ENCODE measurements at regions not wholly inside any gene's neighbourhood (a gene's known extent, or its start where the extent isn't known, plus 50 kb on each side); places are given as distances from the start of the nearest gene placed in this dataset.

DNA sequence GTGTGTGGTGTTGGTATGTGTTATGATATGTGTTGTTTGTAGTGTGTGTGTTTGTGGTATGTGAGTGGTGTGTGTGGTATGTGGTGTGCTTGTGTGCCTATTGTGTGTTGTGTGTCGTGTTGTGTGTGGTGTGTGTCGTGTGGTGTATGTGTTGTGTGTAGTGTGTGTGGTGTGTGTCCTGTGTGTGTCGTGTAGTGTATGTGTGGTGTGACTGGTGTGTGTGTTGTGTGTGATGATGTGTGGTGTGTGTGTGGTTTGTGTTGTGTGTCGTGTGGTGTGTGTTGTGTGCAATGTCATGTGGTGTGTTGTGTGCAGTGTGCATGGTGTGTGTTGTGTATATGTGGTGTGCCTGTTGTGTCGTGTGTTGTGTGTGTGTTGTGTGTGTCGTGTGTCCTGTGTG is 144.6 kb downstream of the DNAJB6 start:
- DNase-seq (ENCODE audit: extremely low spot score, insufficient read length, low read depth), result no peak
- peak; percentile 31 for FAIRE-seq

DNA sequence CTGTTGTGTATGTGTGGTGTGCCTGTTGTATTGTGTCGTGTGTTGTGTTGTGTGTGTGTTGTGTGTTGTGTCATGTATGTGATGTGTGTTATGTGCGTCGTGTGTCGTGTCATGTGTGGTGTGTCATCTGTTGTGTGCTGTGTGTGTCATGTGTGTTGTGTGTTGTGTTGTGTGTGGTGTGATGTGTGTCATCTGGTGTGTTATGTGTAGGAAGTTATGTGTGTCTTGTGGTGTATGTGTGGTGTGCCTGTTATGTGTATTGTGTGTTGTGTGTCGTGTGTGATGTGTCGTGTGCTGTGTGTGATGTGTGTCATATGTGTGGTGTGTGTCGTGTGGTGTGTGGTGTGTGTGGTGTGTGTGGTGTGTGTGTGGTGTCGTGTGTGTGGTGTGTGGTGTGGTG is 145.2 kb downstream of the DNAJB6 start:
- no peak for DNase-seq (ENCODE audit: extremely low spot score, insufficient read length, low read depth)
- FAIRE-seq, result peak; percentile 36

DNA sequence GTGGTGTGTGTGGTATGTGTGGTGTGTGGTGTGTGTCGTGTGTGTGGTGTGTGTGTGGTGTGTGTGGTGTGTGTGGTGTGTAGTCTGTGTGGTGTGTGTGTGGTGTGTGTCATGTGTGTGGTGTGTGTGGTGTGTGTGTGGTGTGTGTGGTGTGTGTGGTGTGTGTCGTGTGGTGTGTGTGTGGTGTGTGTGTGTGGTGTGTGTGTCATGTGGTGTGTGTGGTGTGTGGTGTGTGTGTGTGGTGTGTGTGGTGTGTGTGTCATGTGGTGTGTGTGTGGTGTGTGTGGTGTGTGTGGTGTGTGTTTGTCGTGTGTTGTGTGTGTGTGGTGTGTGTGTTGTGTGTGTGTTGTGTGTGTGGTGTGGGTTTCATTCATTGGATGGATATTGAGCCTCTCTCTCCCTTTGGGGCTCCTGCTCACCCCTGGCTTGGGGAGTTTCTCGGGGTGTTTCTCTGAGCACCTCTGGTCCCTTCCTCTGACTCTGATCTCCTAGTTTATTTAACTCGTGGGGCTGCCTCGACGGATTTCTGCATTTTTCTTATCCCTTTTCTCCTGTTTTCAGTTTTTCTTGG is 145.8 kb downstream of the DNAJB6 start:
- DNase-seq (ENCODE audit: extremely low spot score, insufficient read length, low read depth), result no peak
- FAIRE-seq, result no peak

DNA sequence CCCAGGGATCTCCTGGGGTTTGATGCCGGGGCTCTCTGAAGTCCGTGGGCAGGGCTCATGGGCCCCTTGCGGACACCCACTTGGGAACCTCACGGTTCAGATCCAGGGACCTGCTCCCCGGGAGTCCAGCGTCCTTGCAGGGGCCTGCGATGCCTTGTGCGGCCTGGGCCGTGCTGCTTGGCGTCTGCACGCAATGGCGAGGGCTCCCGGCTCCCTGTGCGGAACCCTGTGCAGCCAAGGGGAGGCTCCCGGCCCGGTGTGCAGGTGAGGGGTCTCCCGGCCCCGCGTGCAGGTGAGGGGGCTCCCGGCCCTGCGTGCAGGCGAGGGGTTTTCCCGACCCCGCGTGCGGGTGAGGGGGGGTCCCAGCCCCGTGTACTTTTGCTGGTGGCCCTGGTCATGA is 146.7 kb downstream of the DNAJB6 start:
- DNase-seq (ENCODE audit: extremely low spot score, insufficient read length, low read depth) (no peak), FAIRE-seq (no peak)

DNA sequence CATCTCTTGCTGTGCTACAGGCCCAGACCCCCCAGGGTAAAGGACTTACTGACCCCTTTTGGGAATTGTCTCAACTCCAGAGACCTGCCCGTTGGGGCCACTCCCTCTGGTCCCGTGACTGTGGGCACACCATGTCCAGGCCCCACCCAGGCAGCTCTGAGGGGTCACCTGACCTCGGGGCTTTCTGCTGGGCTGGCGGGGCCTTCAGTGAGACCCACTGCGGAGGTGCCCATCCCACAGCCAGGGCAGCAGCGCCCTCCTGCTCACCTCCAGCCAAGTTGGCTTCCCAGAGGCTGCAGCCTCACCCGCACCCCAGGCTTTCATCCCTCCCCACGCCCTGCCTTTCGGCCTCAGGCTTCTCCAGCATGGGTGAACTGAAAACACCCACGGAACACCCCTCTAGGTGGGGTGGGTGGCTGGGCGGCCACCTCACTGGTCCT is 147.2 kb downstream of the DNAJB6 start:
- FAIRE-seq, result no peak
- no peak for DNase-seq (ENCODE audit: extremely low spot score, insufficient read length, low read depth)

DNA sequence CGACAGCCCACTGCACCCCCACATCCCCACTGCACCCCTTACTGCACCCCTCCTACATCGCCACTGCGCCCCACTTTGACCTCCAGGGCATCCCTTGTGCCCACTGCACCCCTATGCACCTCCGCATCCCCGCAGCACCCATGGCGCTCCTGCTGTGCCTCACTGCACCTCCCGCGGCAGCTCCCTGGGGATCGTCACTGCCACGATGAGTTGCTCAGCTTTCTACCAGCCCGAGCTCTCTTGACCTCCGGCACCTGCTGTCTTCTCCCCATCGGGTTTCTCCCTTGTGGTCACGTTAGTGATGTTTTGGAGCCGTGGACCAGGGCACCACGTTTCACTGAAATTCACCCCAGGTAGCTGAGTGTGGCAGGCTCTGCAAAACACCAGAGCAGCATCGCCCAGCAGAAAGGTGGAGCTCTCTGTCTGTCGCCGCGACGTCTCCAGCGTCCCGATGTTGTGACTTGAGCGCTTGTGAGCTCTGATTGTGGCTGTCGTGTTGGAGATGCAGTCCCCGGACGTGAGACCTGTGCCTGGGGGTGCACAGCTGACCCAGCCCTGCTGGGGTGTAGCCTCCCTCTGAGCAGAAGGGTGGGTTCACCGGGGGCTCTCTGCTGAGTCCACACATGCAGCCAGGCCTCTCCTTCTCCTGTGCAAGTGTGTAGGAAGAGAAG is 147.7 kb downstream of the DNAJB6 start:
- no peak for DNase-seq (ENCODE audit: extremely low spot score, insufficient read length, low read depth)
- no peak for FAIRE-seq

DNA sequence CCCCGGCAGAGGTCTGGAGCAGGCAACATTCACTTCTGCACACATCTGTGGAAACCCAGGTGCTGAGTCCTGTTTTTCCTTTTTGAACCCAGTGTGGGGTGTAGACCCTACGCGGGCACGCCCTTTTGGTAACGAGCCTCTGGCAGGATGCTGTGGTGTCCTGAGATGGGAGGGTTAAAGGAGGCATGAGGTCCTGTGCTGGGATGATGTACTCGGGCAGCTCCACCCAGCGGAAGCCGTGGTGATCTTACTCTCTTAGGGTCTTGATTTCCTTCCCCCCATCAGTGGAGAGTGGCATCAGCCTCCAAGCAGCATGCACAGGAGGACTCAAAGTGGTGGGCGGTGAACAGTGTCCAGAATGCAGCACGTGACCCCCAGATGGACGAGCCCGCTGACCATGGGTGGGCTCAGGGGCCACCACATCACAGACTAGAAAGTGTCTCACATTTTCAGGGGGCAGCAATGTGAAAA is 148.6 kb downstream of the DNAJB6 start:
- FAIRE-seq (no peak), DNase-seq (ENCODE audit: extremely low spot score, insufficient read length, low read depth) (no peak)

DNA sequence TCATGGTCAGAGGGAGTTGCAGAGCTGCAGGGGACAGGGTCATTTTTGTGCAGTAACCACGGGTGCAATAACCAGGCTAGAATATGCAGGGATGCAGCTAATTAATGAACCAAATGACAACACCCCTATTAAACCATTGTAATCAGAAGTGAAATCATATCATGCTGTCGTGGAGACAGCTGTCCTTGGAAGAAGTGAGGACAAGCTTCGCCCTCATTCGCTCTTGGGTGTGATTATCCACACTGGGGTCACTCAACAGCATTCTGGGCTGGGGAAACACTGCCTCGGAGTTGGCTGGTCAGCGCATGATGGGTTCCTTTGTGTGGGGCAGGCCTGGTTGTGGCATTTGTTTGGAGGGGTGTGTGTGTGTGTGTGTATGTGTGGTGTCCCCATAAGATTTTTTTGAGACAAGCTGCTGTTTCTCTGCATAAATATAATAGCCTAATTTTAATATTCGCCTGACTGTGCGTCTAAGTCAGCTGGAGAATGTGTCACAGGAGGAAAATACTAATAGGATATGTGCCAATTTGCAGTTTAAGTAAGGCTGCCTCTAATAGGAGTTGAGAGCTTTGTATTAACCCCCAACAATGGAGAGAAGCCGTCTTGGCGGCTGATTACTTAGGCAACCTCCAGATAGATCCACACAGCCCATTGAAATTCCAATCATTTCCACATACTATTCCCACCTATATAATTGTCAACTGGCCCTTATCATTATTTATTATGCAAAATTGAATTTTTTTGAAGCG is 149.4 kb downstream of the DNAJB6 start:
- FAIRE-seq (no peak), DNase-seq (ENCODE audit: extremely low spot score, insufficient read length, low read depth) (no peak)

DNA sequence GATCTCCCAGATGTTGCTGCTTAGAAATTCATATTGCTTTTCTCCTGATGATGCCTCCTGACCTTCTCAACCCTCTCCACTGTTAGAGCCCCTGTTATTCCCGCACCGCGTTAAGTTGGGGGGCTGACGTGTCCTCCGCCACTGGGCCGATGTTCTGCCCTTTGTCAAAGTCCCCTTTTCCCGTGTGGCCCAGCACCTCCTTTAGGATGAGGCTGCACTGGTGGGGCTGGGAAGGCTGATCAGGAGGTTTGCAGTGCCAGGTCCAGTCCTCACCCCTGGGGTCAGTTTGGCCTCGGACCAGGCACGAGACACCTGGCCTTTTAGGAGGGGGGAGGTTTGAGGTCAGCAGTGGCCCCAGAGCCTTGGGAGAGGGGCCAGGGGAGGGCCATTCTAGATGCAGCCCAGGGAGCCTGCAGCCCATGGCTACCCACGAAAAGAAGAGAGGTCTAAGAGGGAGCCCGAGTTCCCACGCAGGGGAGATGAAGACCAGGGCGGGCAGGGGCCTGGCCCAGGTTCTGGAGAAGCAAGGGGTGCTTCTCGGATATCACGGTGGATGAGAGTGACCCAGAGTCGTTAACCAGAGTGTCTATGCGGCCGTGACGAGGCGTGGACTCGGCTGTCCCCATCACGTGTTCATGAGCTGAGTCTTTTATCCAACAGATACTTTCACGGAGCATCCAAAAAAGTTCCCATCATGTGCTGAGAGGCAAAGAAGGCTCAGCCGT is 150.4 kb downstream of the DNAJB6 start:
- FAIRE-seq, result no peak
- DNase-seq (ENCODE audit: extremely low spot score, insufficient read length, low read depth), result no peak

DNA sequence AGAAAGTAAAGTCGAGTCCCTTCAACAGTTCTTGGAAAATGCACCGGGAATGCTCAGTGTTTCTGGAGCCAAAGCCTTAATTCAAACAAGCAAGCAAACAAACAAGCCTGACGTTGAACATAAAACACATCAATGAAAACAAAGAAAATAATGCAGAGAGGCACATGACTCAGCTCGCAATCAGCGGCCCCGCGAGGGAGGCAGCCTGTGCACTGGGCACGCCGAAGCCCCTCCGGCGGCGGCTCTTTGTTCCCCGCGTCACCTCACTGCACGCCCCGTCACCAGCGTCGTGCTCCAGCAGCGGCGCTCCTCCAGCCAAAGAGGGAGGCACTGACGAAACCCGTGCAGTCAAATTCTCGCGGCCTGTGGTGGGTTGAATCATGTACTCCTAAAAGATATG is 151.5 kb downstream of the DNAJB6 start:
- DNase-seq (ENCODE audit: extremely low spot score, insufficient read length, low read depth) (no peak), FAIRE-seq (no peak)

DNA sequence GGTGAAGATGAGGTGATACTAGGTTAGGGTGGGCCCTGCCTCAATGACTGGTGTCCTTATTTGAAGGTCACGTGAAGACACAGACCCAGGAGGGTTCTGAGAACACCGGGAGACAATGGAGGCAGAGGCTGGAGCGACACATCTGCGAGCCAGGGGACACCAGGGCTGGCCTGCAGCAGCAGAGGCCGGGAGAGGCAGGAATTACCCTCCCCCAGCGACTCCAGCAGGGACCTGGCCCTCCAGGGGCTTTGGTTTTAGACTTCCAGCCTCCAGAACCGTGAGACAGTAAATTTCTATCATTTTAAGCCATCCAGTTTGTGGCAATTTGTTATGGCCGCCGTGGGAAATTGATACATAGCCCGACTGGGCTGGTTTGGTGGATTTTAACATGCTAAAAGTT is 152.2 kb downstream of the DNAJB6 start:
- FAIRE-seq (no peak), DNase-seq (ENCODE audit: extremely low spot score, insufficient read length, low read depth) (no peak)

Measured in GM18507 (cell line).